ENCODE measurements at regions not wholly inside any gene's neighbourhood (a gene's known extent, or its start where the extent isn't known, plus 50 kb on each side); places are given as distances from the start of the nearest gene placed in this dataset.

GRCh38 chr18:30763902-30764350 lies 278.6 kb downstream of the DSC3 start:
- Histone ChIP-seq H3K9me3 (ENCODE audit: control extremely low read depth in 1 of 3, control insufficient read depth in 2 of 3, insufficient read depth in 1 of 3, low read length in 2 of 3) (no peaks in the 10 kb centered on the region), H3K9ac (ENCODE audit: low read length) (no peak overlapping the region), H2AFZ (ENCODE audit: insufficient read depth, low read depth, low read length, poor library complexity, severe bottlenecking) (no peak overlapping the region), H3K36me3 (replicated peaks in 1 of 2; ENCODE audit: control extremely low read depth in 1 of 2, control insufficient read depth in 1 of 2, extremely low read depth in 1 of 2, insufficient read depth in 2 of 2, low read length in 1 of 2) (no peaks in the 10 kb centered on the region), H3K4me1 (ENCODE audit: control insufficient read depth in 2 of 2, insufficient read depth in 2 of 2, low read length in 2 of 2) (no peaks in the 10 kb centered on the region), H3K79me2 (ENCODE audit: control insufficient read depth, insufficient read depth, low read length) (no peaks in the 10 kb centered on the region), H3K27me3 (replicated peaks in 1 of 4; ENCODE audit: control extremely low read depth in 1 of 4, control insufficient read depth in 3 of 4, insufficient read depth in 4 of 4, low read length in 3 of 4) (no peaks in the 10 kb centered on the region), H4K20me1 (ENCODE audit: control insufficient read depth, insufficient read depth, low read length, poor library complexity, severe bottlenecking) (no peaks in the 10 kb centered on the region), H3K4me2 (replicated peaks; ENCODE audit: low read depth, low read length, poor library complexity, severe bottlenecking) (no peak overlapping the region), H3K27ac (ENCODE audit: low read length in 2 of 2) (no peak overlapping the region), H3K4me3 (ENCODE audit: control extremely low read depth in 1 of 5, extremely low read depth in 1 of 5, insufficient read depth in 1 of 5, low read depth in 2 of 5, low read length in 4 of 5) (no peak overlapping the region)
- H3K9me3 Mint-ChIP-seq (ENCODE audit: insufficient read depth), result no peaks in the 10 kb centered on the region
- 33% methylated on average over 1 of the region's 3 CpGs for WGBS (ENCODE audit: insufficient coverage)
- no peak overlapping the region for H3K27ac Mint-ChIP-seq
- no peak overlapping the region for H3K4me3 Mint-ChIP-seq
- TF ChIP-seq CTCF (IDR thresholded peaks at IDR 0.05), result no peak
- no peak for TF ChIP-seq EZH2 (IDR thresholded peaks at IDR 0.05; ENCODE audit: borderline replicate concordance, insufficient read depth, low read depth, low read length, poor library complexity, severe bottlenecking)
- DNase-seq (no peak), ATAC-seq (ENCODE audit: low read depth) (no peak)
- H3K4me1 Mint-ChIP-seq, result no peaks in the 10 kb centered on the region
- intact Hi-C loops (cut with micrococcal nuclease), result no loop called here
- ChIA-PET CTCF (no interaction called here), POLR2A (no interaction called here)
- no peaks in the 10 kb centered on the region for H3K27me3 Mint-ChIP-seq

GRCh38 chr18:30754846-30755245 lies 287.7 kb downstream of the DSC3 start:
- Histone ChIP-seq H4K20me1 (ENCODE audit: control insufficient read depth, insufficient read depth, low read length, poor library complexity, severe bottlenecking) (no peaks in the 10 kb centered on the region), H3K27ac (ENCODE audit: low read length in 2 of 2) (no peak overlapping the region), H3K27me3 (replicated peaks in 1 of 4; ENCODE audit: control extremely low read depth in 1 of 4, control insufficient read depth in 3 of 4, insufficient read depth in 4 of 4, low read length in 3 of 4) (no peaks in the 10 kb centered on the region), H3K4me2 (replicated peaks; ENCODE audit: low read depth, low read length, poor library complexity, severe bottlenecking) (no peak overlapping the region), H3K4me1 (ENCODE audit: control insufficient read depth in 2 of 2, insufficient read depth in 2 of 2, low read length in 2 of 2) (no peaks in the 10 kb centered on the region), H3K9me3 (ENCODE audit: control extremely low read depth in 1 of 3, control insufficient read depth in 2 of 3, insufficient read depth in 1 of 3, low read length in 2 of 3) (peaks cover 0 to 6% (median 0%) of the 10 kb centered on the region in 3 donors), H3K79me2 (ENCODE audit: control insufficient read depth, insufficient read depth, low read length) (no peaks in the 10 kb centered on the region), H3K9ac (ENCODE audit: low read length) (no peak overlapping the region), H3K4me3 (ENCODE audit: control extremely low read depth in 1 of 5, extremely low read depth in 1 of 5, insufficient read depth in 1 of 5, low read depth in 2 of 5, low read length in 4 of 5) (no peak overlapping the region), H2AFZ (ENCODE audit: insufficient read depth, low read depth, low read length, poor library complexity, severe bottlenecking) (no peak overlapping the region), H3K36me3 (replicated peaks in 1 of 2; ENCODE audit: control extremely low read depth in 1 of 2, control insufficient read depth in 1 of 2, extremely low read depth in 1 of 2, insufficient read depth in 2 of 2, low read length in 1 of 2) (no peaks in the 10 kb centered on the region)
- H3K9me3 Mint-ChIP-seq (ENCODE audit: insufficient read depth), result peaks cover 5% of the 10 kb centered on the region
- DNase-seq (no peak), ATAC-seq (ENCODE audit: low read depth) (no peak)
- intact Hi-C loops (cut with micrococcal nuclease), result no loop called here
- CTCF ChIA-PET, result no interaction called here
- POLR2A ChIA-PET, result no interaction called here
- no peaks in the 10 kb centered on the region for H3K4me1 Mint-ChIP-seq
- no peak overlapping the region for H3K27ac Mint-ChIP-seq
- H3K4me3 Mint-ChIP-seq, result no peak overlapping the region
- TF ChIP-seq EZH2 (IDR thresholded peaks at IDR 0.05; ENCODE audit: borderline replicate concordance, insufficient read depth, low read depth, low read length, poor library complexity, severe bottlenecking), result no peak
- TF ChIP-seq CTCF (IDR thresholded peaks at IDR 0.05), result no peak
- no peaks in the 10 kb centered on the region for H3K27me3 Mint-ChIP-seq

All from B cell (primary cell).